SK-N-DZ (cell line): ENCODE measurements at regions not wholly inside any gene's neighbourhood (a gene's known extent, or its start where the extent isn't known, plus 50 kb on each side); places are given as distances from the start of the nearest gene placed in this dataset.
"Not testable (repeated sequence)": the region's sequence is repeated elsewhere in the genome, so short reads cannot be mapped to it uniquely, and the experiment has no call there.

ENCODE experiments used
- DNase-seq: peaks from one replicate; pipeline ENCODE4 v3.0.0-alpha.2; 2015; ENCODE audit warnings: low spot score

- DNase-seq = no peak
These were observed 80.9 kb upstream of the TAB2 start for GRCh38 chr6:149236589-149236988.

- DNase-seq = no peak
These were observed 80.0 kb upstream of the TAB2 start for GRCh38 chr6:149237464-149237863.

- no peak for DNase-seq
These were observed 77.8 kb upstream of the TAB2 start for GRCh38 chr6:149239573-149240209.

- no peak for DNase-seq
These were observed 74.6 kb upstream of the TAB2 start for GRCh38 chr6:149242883-149243282.

GRCh38 chr6:149244105-149244504, 73.4 kb upstream of the TAB2 start:
- no peak for DNase-seq

GRCh38 chr6:149246691-149247384, 70.7 kb upstream of the TAB2 start:
- DNase-seq = no peak

- DNase-seq = no peak
These were observed 70.1 kb upstream of the TAB2 start for GRCh38 chr6:149247385-149247763.

- DNase-seq = not testable (repeated sequence)
These were observed 69.2 kb upstream of the TAB2 start for GRCh38 chr6:149248263-149248662.

GRCh38 chr6:149248693-149249369, 68.7 kb upstream of the TAB2 start:
- no peak for DNase-seq

- no peak for DNase-seq
These were observed 67.8 kb upstream of the TAB2 start for GRCh38 chr6:149249370-149250357.

GRCh38 chr6:149250951-149251350, 66.6 kb upstream of the TAB2 start:
- DNase-seq = no peak

GRCh38 chr6:149252622-149253021, 64.9 kb upstream of the TAB2 start:
- DNase-seq = no peak

GRCh38 chr6:149254253-149254652, 63.3 kb upstream of the TAB2 start:
- no peak for DNase-seq

- DNase-seq = no peak
These were observed 57.8 kb upstream of the TAB2 start for GRCh38 chr6:149259753-149260152.

GRCh38 chr6:149260214-149260874, 57.2 kb upstream of the TAB2 start:
- no peak for DNase-seq

GRCh38 chr6:149261364-149262040, 56.0 kb upstream of the TAB2 start:
- no peak for DNase-seq

- DNase-seq = no peak
These were observed 54.2 kb upstream of the TAB2 start for GRCh38 chr6:149263321-149263720.

GRCh38 chr6:149264629-149265028, 52.9 kb upstream of the TAB2 start:
- DNase-seq = no peak

GRCh38 chr6:149265945-149266344, 51.6 kb upstream of the TAB2 start:
- DNase-seq = no peak

- DNase-seq = no peak
These were observed 50.9 kb upstream of the TAB2 start for GRCh38 chr6:149266659-149267058.

- DNase-seq = no peak
These were observed 50.4 kb upstream of the TAB2 start for GRCh38 chr6:149267072-149267471.
